HT1080 (cell line): ENCODE measurements at regions not wholly inside any gene's neighbourhood (a gene's known extent, or its start where the extent isn't known, plus 50 kb on each side); places are given as distances from the start of the nearest gene placed in this dataset.
A peak's percentile ranks its signal among the peaks of the same experiment; 100 is the strongest.

Source experiments
- DNase-seq: peaks from one replicate; pipeline ENCODE4 v3.0.0-alpha.2; 2015; ENCODE audit warnings: low read depth

- peak; percentile 48 for DNase-seq
These were observed 346.3 kb downstream of the ENC1 start for GRCh38 chr5:74294231-74294705.

- no peak for DNase-seq
These were observed 347.3 kb downstream of the ENC1 start for GRCh38 chr5:74293182-74293581.

GRCh38 chr5:74290634-74291241 lies 349.8 kb downstream of the ENC1 start:
- no peak for DNase-seq

DNA sequence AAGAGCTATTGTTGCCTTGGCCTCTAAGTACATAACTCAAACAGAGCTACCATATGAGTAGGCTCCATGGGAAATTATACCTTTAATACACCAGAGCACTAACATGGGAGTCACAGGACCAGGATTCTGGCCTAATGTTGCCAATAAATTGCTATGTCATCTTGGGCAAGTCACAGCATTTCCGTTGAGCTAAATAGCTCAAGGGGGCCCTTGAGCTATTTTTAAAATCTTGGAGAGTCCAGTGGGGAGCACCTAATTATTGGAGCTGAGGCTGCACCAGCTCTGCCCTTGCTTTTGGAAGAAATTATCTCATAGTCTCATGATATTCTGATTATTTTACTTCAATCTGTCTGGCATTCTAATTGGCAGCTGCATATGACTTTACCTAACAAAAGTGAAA lies 350.8 kb downstream of the ENC1 start:
- DNase-seq = no peak

DNA sequence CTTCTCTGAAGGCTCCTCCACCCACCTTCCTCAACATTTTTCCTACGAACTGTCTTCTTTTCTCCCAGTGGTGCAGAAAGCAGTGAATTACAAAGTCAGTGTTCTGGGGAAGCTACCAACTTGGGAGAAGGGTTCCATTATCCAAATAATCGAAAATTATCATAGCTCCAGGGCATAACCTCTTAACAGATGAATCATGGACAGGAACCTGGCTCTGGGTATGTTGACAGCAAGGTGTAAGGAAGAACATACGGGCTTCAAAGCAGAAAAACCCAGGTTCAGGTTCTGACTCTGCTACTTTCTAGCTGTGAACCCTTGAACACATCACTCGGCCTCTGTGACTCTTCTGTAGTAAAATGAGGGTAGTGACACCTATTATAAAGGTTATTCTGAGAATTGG lies 351.3 kb downstream of the ENC1 start:
- DNase-seq = no peak

DNA sequence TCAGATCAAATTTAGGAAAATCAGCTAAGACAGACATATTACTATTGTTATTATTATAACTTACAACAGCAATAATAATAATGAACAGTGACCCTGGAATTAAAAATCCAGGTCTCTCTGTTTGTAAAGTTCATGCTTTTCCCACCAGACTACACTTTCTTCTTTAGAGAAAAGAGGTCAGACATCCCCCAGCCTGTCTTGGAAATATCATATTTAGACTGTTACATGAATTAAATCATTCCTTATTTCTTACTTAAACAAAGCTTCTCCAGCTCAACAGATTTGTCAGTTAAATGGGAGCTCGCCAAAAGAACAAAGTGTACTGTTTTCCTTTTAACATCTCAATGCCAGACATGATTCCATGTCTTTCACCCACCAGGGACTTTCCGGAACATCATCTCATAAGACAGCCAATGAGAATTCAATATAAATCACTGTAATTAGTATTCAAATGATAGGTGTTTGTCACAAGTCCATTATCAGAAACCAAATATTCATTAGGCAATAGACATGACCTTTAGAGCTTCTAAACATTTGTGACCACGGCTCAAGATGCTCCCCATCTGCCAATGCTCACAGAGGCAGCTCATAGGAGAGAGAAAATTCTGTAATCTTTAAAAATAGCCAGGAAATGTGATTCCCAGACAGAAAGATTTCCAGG lies 351.9 kb downstream of the ENC1 start:
- no peak for DNase-seq

DNA sequence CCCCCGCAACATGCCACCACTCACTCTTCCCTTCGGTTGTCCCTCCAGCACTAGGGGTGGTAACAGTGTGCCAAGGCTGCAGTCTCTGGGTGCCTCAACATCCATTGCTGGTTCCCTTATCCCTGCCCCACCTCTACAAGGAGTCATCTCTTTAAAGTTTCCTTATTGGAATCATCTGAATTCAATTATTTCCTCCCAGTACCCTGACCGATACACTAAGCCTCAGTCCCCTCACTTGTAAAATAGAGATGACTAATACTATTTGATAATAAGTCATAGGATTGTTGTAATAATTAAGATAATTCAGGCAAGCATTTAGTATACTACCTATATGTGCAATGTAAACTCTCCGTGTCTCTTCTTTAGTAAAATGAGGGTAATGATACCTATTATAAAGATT lies 352.5 kb downstream of the ENC1 start:
- no peak for DNase-seq

DNA sequence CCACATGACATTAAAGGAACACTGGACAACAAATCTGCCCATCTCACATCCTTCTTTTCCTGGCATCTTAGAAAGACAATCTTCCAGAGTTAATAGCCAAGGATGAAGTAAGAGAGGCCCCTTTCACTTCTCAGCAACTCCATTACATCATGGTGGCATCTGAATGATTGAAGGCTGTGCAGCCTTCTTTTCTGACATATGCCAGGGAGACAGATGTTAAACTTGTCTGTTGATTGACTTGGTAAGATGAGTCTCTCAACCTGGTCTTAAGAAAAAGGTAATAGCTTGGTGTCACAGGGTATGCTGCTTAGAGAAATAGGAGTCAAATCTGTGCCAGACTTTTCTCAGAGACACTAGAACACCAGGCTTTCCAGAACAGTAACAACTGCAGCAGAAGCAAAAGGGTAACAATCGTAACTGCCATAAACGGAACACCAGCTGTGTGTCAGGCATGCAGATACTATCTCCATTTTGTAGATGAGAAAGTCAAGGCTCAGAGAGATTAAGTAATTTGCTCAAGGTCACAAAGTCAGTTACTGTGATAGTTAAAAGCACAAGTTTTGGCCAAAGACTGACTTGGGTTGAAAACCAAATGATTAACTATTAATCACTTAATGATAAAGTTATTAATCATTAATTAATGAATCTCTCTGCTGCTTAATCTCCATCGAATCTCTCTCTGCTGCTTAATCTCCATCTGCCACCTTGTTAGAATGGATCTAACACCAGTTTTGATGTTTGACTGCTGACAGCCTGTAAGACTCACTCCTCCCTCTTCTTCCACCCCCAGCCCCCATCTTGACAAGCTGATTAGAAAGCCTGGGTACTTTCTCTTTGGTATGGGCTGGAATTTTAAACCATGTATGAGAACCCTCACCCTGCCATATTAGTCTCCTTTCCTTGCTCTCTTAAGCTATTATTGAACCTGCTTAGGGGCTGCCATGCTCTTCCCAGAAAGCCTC lies 353.5 kb downstream of the ENC1 start:
- DNase-seq = no peak

GRCh38 chr5:74285675-74286280 lies 354.8 kb downstream of the ENC1 start:
- DNase-seq = no peak

GRCh38 chr5:74282490-74282889 lies 358.0 kb downstream of the ENC1 start:
- no peak for DNase-seq

- peak; percentile 19 for DNase-seq
These were observed 359.4 kb downstream of the ENC1 start for GRCh38 chr5:74281166-74281565.

DNA sequence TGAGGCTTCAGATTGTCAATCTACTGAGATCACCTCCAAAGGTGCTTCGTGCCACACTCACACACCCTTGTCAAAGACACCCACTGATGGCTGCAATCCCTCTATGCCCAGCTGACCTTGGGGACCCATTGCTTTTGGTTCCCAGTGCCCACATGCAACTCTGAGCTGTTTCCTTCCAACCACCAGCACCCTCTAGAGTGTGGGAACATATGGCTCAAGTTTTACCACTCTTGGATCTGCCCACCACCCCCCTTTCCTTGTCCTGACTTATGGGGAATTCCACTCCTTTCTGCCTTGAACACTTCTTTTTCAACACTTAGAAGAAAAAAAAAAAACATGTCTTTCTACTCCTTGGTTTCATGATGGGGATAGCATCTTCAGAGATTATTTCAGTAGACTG lies 360.2 kb downstream of the ENC1 start:
- DNase-seq = no peak

- DNase-seq = no peak
These were observed 361.3 kb downstream of the ENC1 start for GRCh38 chr5:74279244-74279643.

GRCh38 chr5:74277418-74277817 lies 363.1 kb downstream of the ENC1 start:
- no peak for DNase-seq

- DNase-seq = no peak
These were observed 365.1 kb downstream of the ENC1 start for GRCh38 chr5:74275171-74275992.

DNA sequence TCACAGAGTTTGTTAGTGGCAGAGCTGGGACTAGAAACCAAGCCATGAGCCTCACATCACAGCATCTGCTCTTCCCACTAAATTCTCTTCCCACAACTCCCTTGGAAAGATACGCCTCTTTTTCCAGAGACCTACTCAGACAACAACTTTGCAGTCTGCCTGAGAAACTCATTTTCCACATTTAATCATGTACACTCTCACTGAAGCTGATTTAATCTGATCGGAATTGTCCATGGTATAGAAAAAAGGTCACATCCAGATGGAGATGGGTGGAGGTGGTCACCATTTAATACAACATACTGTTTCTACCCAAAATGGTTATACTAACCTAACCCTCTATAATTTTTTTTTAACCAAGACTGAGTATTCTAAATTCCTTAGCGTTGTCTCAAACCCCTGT lies 366.2 kb downstream of the ENC1 start:
- DNase-seq = no peak

GRCh38 chr5:74272831-74273451 lies 367.6 kb downstream of the ENC1 start:
- no peak for DNase-seq

DNA sequence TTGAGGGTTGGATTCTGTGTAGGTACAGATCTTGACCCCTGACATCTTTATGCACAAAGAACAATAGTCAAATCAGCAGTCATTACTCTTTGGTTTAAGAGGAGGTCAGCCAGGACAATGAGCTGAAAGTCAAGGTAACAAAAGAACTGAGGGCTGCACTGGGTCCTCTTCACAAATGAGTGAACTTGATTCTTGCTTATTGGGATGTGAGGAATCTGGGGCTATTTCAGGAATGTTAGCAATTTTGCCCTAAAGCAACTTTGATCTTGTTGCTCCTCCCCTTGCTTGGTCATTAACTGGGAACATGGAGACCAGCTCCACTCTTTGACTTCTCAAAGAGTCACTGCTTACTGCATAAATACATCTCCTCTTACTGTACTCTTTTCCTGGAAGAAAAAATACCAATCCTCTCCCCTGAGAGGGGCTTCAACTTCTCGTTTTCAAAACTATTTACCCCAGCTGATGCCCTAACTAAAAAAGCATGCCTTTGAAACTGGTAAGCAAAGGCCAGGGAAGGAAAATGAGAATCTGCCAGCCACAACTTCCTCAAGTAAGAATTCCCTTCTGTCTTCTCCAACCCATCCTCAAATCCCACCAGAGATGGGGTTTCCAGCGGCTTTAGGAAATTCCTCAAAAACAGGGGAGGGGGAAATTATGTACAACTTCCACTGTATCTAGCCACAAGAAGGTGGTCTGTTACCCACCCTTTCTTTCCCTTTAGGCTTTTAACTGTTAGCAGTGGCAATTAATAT lies 368.3 kb downstream of the ENC1 start:
- DNase-seq = peak; percentile 32

DNA sequence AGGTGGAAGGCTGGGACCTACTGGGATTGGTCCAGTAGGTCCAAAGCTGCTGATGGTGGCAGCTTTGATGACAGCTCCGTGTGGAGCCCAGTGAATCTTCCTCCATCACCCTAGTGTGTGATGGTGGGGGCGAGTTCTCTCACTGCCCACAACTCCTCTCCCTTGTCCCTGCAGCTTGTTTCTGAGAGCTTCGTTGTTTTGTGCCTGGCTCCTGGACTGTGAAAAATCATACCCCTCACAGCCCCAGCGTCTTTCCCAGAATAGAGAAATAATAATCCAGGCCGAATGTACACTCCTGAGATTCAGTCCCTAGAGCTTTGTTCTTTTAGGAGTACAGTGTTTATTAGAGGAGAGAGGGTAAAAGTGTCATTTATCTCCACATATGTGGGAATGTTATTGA lies 372.2 kb downstream of the ENC1 start:
- no peak for DNase-seq

DNA sequence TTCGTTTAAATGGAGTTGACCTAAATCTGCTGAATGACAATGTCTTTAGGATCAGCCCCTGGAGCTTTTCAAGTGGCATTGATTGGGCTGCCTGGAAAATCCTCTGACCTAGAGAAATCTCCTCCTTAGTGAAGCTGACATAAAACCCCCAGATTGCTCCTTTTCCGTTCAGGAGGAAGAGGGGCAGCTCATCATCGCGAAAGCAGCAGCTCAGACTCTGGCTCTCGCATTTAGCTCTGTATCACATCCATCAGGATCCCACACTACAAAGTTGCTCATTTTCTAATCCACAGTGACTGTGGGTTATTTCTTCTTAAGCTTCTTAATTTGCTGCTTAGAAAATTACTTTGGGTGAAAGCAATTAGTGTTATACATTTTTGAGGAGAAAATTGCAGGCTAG lies 373.7 kb downstream of the ENC1 start:
- no peak for DNase-seq
